ENCODE measurements at regions not wholly inside any gene's neighbourhood (a gene's known extent, or its start where the extent isn't known, plus 50 kb on each side); places are given as distances from the start of the nearest gene placed in this dataset.

DNA sequence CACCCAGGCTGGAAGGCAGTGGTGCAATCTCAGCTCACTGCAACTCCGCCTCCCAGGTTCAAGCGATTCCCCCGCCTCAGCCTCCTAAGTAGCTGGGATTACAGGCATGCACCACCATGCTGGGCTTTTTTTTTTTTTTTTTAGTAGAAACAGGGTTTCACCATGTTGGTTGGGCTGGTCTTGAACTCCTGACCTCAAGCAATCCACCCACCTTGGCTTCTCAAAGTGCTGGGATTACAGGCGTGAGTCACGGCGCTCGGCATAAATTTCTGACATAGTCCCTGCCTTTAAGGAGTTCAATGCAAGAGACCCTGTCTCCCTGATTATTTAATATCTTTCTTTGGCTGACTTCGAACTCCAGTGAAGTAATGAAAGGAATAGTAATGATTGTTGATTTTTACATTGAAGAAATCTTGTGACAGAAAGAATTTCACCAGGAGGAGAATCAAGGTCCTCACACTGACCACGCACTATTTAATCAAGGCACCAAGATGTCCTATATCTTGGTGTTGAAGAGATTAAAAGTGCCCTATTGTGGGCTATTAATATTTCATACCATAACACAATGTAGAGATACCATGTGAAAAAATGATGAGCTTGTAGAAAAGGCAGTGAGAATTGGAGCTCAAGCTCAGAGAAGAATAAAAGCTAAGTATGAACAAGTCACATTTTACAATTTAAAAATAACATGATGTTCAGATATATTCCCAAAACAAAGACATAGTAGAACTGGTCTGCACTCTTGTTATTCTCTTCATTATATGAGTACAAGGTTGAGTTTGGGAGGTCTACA lies 71.6 kb upstream of the BLID start:
- no peaks in the 10 kb centered on the region for H4K20me1 ChIP-seq (replicated peaks; ENCODE audit: control insufficient read depth, insufficient read depth, low read length)
- FAIRE-seq (no peak), DNase-seq (ENCODE audit: extremely low read depth in 1 of 4, low spot score in 3 of 4) (no peak), ATAC-seq (no peak)
- no peaks in the 10 kb centered on the region for H3K27me3 ChIP-seq (ENCODE audit: control insufficient read depth in 2 of 2, insufficient read depth in 2 of 2, low read length in 2 of 2)
- no peak overlapping the region for H3K4me2 ChIP-seq (ENCODE audit: insufficient read depth, low read length)
- no peak overlapping the region for H2AFZ ChIP-seq (ENCODE audit: low read depth, low read length)
- POLR2A ChIA-PET, result no interaction called here
- WGBS (ENCODE audit: insufficient coverage, low coverage, missing lambda C conversion rate), result 4% methylated on average over 8 of the region's 9 CpGs
- CTCF ChIA-PET (ENCODE audit: low intra/inter-chr PET ratio), result no interaction called here
- H3K9ac ChIP-seq (ENCODE audit: insufficient read depth in 1 of 2, low read depth in 2 of 2, low read length in 2 of 2), result no peak overlapping the region
- no TSS peak for BruUV-seq (replicated peaks)
- no peak overlapping the region for H3K4me3 ChIP-seq
- H3K36me3 ChIP-seq (ENCODE audit: control insufficient read depth, insufficient read depth, low read length), result no peaks in the 10 kb centered on the region
- no peaks in the 10 kb centered on the region for H3K4me1 ChIP-seq (replicated peaks in 1 of 2; ENCODE audit: control insufficient read depth in 2 of 2, insufficient read depth in 2 of 2, low read length in 2 of 2)
- no peak overlapping the region for H3K27ac ChIP-seq (ENCODE audit: extremely low read depth, low read depth, low read length)
- no peaks in the 10 kb centered on the region for H3K9me1 ChIP-seq (ENCODE audit: control insufficient read depth, insufficient read depth, low read length)
- in situ Hi-C loops (cut with MboI) (no loop called here), intact Hi-C loops (cut with micrococcal nuclease) (no loop called here)
- H3K9me3 ChIP-seq (replicated peaks; ENCODE audit: control insufficient read depth, insufficient read depth, low read depth, low read length), result no peaks in the 10 kb centered on the region
- no peaks in the 10 kb centered on the region for H3K79me2 ChIP-seq (ENCODE audit: control insufficient read depth, insufficient read depth, low read length)
- TF ChIP-seq U2AF2 (optimal IDR thresholded peaks at IDR 0.05; ENCODE audit: low read depth, low read length), result no peak
- no peak for TF ChIP-seq HNRNPLL (IDR thresholded peaks at IDR 0.05; ENCODE audit: low read depth, low read length, poor library complexity, severe bottlenecking)
- TF ChIP-seq, protein P1, sequence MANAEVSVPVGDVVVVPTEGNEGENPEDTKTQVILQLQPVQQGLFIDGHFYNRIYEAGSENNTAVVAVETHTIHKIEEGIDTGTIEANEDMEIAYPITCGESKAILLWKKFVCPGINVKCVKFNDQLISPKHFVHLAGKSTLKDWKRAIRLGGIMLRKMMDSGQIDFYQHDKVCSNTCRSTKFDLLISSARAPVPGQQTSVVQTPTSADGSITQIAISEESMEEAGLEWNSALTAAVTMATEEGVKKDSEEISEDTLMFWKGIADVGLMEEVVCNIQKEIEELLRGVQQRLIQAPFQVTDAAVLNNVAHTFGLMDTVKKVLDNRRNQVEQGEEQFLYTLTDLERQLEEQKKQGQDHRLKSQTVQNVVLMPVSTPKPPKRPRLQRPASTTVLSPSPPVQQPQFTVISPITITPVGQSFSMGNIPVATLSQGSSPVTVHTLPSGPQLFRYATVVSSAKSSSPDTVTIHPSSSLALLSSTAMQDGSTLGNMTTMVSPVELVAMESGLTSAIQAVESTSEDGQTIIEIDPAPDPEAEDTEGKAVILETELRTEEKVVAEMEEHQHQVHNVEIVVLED (CRISPR knock-in tag; IDR thresholded peaks at IDR 0.05), result no peak
- no peak for TF ChIP-seq ZNF41 (CRISPR knock-in tag; conservative IDR thresholded peaks at IDR 0.05)
- TF ChIP-seq, protein P2, sequence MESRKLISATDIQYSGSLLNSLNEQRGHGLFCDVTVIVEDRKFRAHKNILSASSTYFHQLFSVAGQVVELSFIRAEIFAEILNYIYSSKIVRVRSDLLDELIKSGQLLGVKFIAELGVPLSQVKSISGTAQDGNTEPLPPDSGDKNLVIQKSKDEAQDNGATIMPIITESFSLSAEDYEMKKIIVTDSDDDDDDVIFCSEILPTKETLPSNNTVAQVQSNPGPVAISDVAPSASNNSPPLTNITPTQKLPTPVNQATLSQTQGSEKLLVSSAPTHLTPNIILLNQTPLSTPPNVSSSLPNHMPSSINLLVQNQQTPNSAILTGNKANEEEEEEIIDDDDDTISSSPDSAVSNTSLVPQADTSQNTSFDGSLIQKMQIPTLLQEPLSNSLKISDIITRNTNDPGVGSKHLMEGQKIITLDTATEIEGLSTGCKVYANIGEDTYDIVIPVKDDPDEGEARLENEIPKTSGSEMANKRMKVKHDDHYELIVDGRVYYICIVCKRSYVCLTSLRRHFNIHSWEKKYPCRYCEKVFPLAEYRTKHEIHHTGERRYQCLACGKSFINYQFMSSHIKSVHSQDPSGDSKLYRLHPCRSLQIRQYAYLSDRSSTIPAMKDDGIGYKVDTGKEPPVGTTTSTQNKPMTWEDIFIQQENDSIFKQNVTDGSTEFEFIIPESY (CRISPR knock-in tag; IDR thresholded peaks at IDR 0.05), result no peak
- TF ChIP-seq RNF219 (CRISPR knock-in tag; IDR thresholded peaks at IDR 0.05), result no peak
- TF ChIP-seq ZC3H11A (IDR thresholded peaks at IDR 0.05; ENCODE audit: low read depth, low read length), result no peak
- TF ChIP-seq SLC30A9 (CRISPR knock-in tag; IDR thresholded peaks at IDR 0.05), result no peak
- no peak for TF ChIP-seq PURB (CRISPR knock-in tag; IDR thresholded peaks at IDR 0.05; ENCODE audit: low read depth)
- no peak for TF ChIP-seq ZBTB1 (CRISPR knock-in tag; IDR thresholded peaks at IDR 0.05; ENCODE audit: borderline replicate concordance, low read depth)
- no peak for TF ChIP-seq CTBP1 (IDR thresholded peaks at IDR 0.05; ENCODE audit: borderline replicate concordance)
- TF ChIP-seq RBM15 (IDR thresholded peaks at IDR 0.05; ENCODE audit: insufficient read depth, low read length), result no peak
- no peak for TF ChIP-seq GABPB1 (CRISPR knock-in tag; IDR thresholded peaks at IDR 0.05)
- no peak for TF ChIP-seq ELF4 (CRISPR knock-in tag; IDR thresholded peaks at IDR 0.05)
- no peak for TF ChIP-seq NFE2L1 (tag; IDR thresholded peaks at IDR 0.05; ENCODE audit: borderline replicate concordance, low read depth)
- TF ChIP-seq, protein P3, sequence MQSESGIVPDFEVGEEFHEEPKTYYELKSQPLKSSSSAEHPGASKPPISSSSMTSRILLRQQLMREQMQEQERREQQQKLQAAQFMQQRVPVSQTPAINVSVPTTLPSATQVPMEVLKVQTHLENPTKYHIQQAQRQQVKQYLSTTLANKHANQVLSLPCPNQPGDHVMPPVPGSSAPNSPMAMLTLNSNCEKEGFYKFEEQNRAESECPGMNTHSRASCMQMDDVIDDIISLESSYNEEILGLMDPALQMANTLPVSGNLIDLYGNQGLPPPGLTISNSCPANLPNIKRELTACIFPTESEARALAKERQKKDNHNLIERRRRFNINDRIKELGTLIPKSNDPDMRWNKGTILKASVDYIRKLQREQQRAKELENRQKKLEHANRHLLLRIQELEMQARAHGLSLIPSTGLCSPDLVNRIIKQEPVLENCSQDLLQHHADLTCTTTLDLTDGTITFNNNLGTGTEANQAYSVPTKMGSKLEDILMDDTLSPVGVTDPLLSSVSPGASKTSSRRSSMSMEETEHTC (IDR thresholded peaks at IDR 0.05), result no peak

Measured in K562 (cell line).